ENCODE measurements at regions not wholly inside any gene's neighbourhood (a gene's known extent, or its start where the extent isn't known, plus 50 kb on each side); places are given as distances from the start of the nearest gene placed in this dataset.

DNA sequence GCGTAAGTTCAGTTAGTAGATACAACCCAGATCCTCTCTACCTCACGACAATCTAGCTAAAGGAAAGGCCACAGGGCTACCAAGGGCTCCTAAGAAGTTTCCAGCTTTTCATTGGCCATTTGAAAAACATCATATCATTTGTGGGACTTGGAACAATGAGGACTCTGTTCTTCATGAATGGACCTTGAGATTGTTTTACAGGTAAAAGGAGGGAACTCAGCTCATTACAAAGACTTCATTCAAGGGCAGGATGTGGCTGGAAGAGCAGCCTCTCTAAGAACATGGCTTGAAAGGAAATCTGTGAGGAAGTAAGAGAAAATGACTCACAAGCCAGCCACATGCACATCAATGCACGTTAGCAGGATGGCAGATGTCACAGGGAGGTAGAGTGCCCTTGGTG, 105.9 kb upstream of the SLC7A11 start:
- dilution Hi-C loops (cut with MboI; ENCODE audit: extremely low pct_ligation_motif_present, low sequenced_read_pairs) (no loop called here), intact Hi-C loops (cut with micrococcal nuclease) (no loop called here)
- no peaks in the 10 kb centered on the region for H3K79me2 ChIP-seq (ENCODE audit: control insufficient read depth, insufficient read depth, low read length)
- no peak overlapping the region for H3K4me3 ChIP-seq (replicated peaks in 1 of 3; ENCODE audit: insufficient read depth in 1 of 3, low read depth in 1 of 3, low read length in 3 of 3)
- no peak for TF ChIP-seq POLR2A (IDR thresholded peaks at IDR 0.05; ENCODE audit: low read depth, low read length)
- peak; percentile 11 for TF ChIP-seq JUN (IDR thresholded peaks at IDR 0.05; ENCODE audit: borderline replicate concordance, insufficient read depth, insufficient read length, low read depth)
- no peak for TF ChIP-seq EZH2 (IDR thresholded peaks at IDR 0.05; ENCODE audit: borderline replicate concordance, low read depth, low read length, severe bottlenecking)
- no peak for TF ChIP-seq GATA2 (IDR thresholded peaks at IDR 0.05; ENCODE audit: insufficient read depth, insufficient read length, low read depth, low read length)
- peak; percentile 82 for TF ChIP-seq FOS (IDR thresholded peaks at IDR 0.05; ENCODE audit: borderline replicate concordance, insufficient read depth, low read length)
- no peak for TF ChIP-seq MYC (IDR thresholded peaks at IDR 0.05; ENCODE audit: low read depth, low read length)
- TF ChIP-seq, protein P1, sequence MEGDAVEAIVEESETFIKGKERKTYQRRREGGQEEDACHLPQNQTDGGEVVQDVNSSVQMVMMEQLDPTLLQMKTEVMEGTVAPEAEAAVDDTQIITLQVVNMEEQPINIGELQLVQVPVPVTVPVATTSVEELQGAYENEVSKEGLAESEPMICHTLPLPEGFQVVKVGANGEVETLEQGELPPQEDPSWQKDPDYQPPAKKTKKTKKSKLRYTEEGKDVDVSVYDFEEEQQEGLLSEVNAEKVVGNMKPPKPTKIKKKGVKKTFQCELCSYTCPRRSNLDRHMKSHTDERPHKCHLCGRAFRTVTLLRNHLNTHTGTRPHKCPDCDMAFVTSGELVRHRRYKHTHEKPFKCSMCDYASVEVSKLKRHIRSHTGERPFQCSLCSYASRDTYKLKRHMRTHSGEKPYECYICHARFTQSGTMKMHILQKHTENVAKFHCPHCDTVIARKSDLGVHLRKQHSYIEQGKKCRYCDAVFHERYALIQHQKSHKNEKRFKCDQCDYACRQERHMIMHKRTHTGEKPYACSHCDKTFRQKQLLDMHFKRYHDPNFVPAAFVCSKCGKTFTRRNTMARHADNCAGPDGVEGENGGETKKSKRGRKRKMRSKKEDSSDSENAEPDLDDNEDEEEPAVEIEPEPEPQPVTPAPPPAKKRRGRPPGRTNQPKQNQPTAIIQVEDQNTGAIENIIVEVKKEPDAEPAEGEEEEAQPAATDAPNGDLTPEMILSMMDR (IDR thresholded peaks at IDR 0.05; ENCODE audit: extremely low read depth in 1 of 2, insufficient read depth in 1 of 2, low read depth in 1 of 2, low read length in 2 of 2): no peak
- peak; percentile 43 for TF ChIP-seq POLR2AphosphoS5 (IDR thresholded peaks at IDR 0.05; ENCODE audit: insufficient read depth, low read depth, low read length)
- TF ChIP-seq, protein P2, sequence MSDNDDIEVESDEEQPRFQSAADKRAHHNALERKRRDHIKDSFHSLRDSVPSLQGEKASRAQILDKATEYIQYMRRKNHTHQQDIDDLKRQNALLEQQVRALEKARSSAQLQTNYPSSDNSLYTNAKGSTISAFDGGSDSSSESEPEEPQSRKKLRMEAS (IDR thresholded peaks at IDR 0.05; ENCODE audit: insufficient read depth, insufficient read length): no peak
- DNase-seq (ENCODE audit: low read depth, low spot score) (peak; percentile 23), FAIRE-seq (peak; percentile 72)
- H3K9me3 ChIP-seq (replicated peaks; ENCODE audit: control insufficient read depth, insufficient read depth, low read length): no peaks in the 10 kb centered on the region
- no peaks in the 10 kb centered on the region for H4K20me1 ChIP-seq (replicated peaks; ENCODE audit: control insufficient read depth, extremely low read depth, insufficient read depth, low read length)
- peaks cover 12% of the 10 kb centered on the region for H3K4me1 ChIP-seq (ENCODE audit: control insufficient read depth, extremely low read depth, insufficient read depth, low read length)
- CTCF ChIA-PET: interaction anchor here (1.2 to 1.4 kb wide), 2 partner anchors 13 to 21 kb away, joined by 3 to 4 read pairs; no protein-coding TSS in a partner anchor
- H3K4me2 ChIP-seq (ENCODE audit: insufficient read depth, low read length): no peak overlapping the region
- H3K27ac ChIP-seq (ENCODE audit: insufficient read depth, low read depth, low read length): peak overlapping the region; percentile 12
- H2AFZ ChIP-seq (ENCODE audit: low read depth, low read length): peak overlapping the region; percentile 12
- H3K9me1 ChIP-seq (replicated peaks; ENCODE audit: control insufficient read depth, extremely low read depth, insufficient read depth, low read length): no peaks in the 10 kb centered on the region
- no peaks in the 10 kb centered on the region for H3K27me3 ChIP-seq (ENCODE audit: control insufficient read depth in 2 of 2, insufficient read depth in 2 of 2, low read length in 2 of 2)
- no peaks in the 10 kb centered on the region for H3K36me3 ChIP-seq (ENCODE audit: control insufficient read depth in 2 of 2, extremely low read depth in 1 of 2, insufficient read depth in 2 of 2, low read length in 2 of 2)
- no peak overlapping the region for H3K9ac ChIP-seq (replicated peaks; ENCODE audit: extremely low read depth, insufficient read depth, low read length)
- POLR2A ChIA-PET: no interaction called here
- BruUV-seq (replicated peaks): no TSS peak
